Karpas-422 (cell line): ENCODE measurements at regions not wholly inside any gene's neighbourhood (a gene's known extent, or its start where the extent isn't known, plus 50 kb on each side); places are given as distances from the start of the nearest gene placed in this dataset.
"Not testable (repeated sequence)": the region's sequence is repeated elsewhere in the genome, so short reads cannot be mapped to it uniquely, and the experiment has no call there.

Experiments
- DNase-seq: peaks from one replicate; pipeline ENCODE4 v3.0.0-alpha.2; 2015
- H2AFZ ChIP-seq: fragments of 200-600 bp; sonication (generic); 2 replicates; pipeline ENCODE4 v1.6.1; 2014; ENCODE audit warnings: antibody characterized with exemption, low read length, mixed read lengths
- H3K27ac ChIP-seq: fragments of 200-600 bp; sonication (generic); 2 replicates; pipeline ENCODE4 v1.5.1; 2014; ENCODE audit warnings: mild to moderate bottlenecking, low read length, moderate library complexity
- H3K27me3 ChIP-seq: fragments of 200-600 bp; sonication (generic); 2 replicates; pipeline ENCODE4 v1.6.1; 2014; ENCODE audit warnings: low read length, mixed read lengths
- H3K36me3 ChIP-seq: fragments of 200-600 bp; sonication (generic); 2 replicates; pipeline ENCODE4 v1.6.1; 2014; ENCODE audit warnings: low read length, mixed read lengths; ENCODE audit not compliant: insufficient read depth
- H3K4me1 ChIP-seq: fragments of 200-600 bp; sonication (generic); 2 replicates; pipeline ENCODE4 v1.6.1; 2014; ENCODE audit warnings: mild to moderate bottlenecking, low read length, mixed read lengths
- H3K4me2 ChIP-seq: fragments of 200-600 bp; sonication (generic); 2 replicates; pipeline ENCODE4 v1.6.1; 2014; ENCODE audit warnings: low read length, low read depth, mild to moderate bottlenecking; ENCODE audit not compliant: poor library complexity, severe bottlenecking
- H3K4me3 ChIP-seq: fragments of 200-600 bp; sonication (generic); 2 replicates; pipeline ENCODE4 v1.5.1; 2014; ENCODE audit warnings: mild to moderate bottlenecking, antibody characterized with exemption, low read length, mixed read lengths
- H3K79me2 ChIP-seq: fragments of 200-600 bp; sonication (generic); 2 replicates; pipeline ENCODE4 v1.6.1; 2014; ENCODE audit warnings: mild to moderate bottlenecking, low read length, mixed read lengths
- H3K9ac ChIP-seq: fragments of 200-600 bp; sonication (generic); 2 replicates; pipeline ENCODE4 v1.6.0; 2014; ENCODE audit warnings: low read length
- H3K9me2 ChIP-seq: fragments of 200-600 bp; sonication (generic), shearing (Covaris generic); replicated peaks from 2 replicates; pipeline ENCODE4 v1.6.0; 2014; ENCODE audit warnings: mild to moderate bottlenecking, low read length, moderate library complexity; ENCODE audit not compliant: insufficient read depth
- H3K9me3 ChIP-seq: fragments of 300-700, 200-600 bp; sonication (generic); 2 replicates; pipeline ENCODE4 v1.6.1; 2014; ENCODE audit warnings: low read length, mixed read lengths
- H4K20me1 ChIP-seq: fragments of 200-600 bp; sonication (generic); 2 replicates; pipeline ENCODE4 v1.6.1; 2014; ENCODE audit warnings: mild to moderate bottlenecking, antibody characterized with exemption, low read length, low read depth; ENCODE audit not compliant: insufficient read depth

DNA sequence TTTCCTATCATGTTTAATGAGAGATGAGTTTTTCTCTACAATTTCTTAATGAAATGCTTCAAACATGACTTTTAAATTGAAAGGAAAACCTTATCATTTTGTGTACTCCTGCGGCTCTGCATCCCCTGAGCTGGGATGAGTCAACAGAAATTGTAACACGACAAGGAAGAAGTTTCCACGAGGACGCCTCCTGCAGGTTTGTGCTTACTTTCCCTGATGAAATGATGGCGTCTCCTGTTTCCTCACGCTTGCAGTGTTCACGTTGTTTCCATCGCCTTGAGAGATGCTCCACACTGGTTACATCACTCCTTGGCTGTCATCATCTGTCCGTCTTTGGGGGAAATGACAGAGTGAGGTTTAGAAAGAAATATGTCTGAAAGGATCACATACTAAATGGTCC, 233.7 kb upstream of the ZFP64 start:
- Histone ChIP-seq H3K9me3 (peaks cover 10% of the 10 kb centered on the region; the same call in 1 of the 2 replicates), H3K9ac (no peak overlapping the region), H3K4me2 (no peak overlapping the region), H3K79me2 (no peaks in the 10 kb centered on the region), H4K20me1 (no peaks in the 10 kb centered on the region), H3K36me3 (no peaks in the 10 kb centered on the region), H3K4me1 (no peaks in the 10 kb centered on the region), H3K4me3 (no peak overlapping the region), H2AFZ (no peak overlapping the region), H3K9me2 (no peaks in the 10 kb centered on the region), H3K27ac (no peak overlapping the region), H3K27me3 (no peaks in the 10 kb centered on the region)
- DNase-seq, result no peak

DNA sequence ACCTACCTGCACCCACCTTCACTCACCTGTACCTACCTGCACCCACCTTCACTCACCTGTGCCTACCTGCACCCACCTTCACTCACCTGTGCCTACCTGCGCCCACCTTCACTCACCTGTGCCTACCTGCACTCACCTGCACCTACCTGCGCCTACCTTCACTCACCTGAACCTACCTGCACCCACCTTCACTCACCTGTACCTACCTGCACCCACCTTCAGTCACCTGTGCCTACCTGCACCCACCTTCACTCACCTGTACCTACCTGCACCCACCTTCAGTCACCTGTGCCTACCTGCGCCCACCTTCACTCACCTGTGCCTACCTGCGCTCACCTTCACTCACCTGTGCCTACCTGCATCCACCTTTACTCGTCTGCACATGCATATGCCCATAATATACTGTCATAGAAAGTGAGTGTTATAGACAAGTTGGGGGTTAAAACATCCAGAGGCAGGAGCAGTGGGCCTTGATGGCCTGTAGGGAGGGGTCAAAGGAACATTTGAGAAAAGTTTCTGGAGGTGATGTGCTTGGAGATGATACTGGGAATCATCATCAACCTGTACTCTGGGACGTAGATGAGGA, 232.9 kb upstream of the ZFP64 start:
- H2AFZ ChIP-seq, H3K4me3 ChIP-seq, H3K4me2 ChIP-seq, H3K9ac ChIP-seq, H3K36me3 ChIP-seq, DNase-seq, H3K27me3 ChIP-seq, H3K79me2 ChIP-seq, H3K27ac ChIP-seq, H3K9me3 ChIP-seq, H4K20me1 ChIP-seq, H3K4me1 ChIP-seq, H3K9me2 ChIP-seq: not testable (repeated sequence)

DNA sequence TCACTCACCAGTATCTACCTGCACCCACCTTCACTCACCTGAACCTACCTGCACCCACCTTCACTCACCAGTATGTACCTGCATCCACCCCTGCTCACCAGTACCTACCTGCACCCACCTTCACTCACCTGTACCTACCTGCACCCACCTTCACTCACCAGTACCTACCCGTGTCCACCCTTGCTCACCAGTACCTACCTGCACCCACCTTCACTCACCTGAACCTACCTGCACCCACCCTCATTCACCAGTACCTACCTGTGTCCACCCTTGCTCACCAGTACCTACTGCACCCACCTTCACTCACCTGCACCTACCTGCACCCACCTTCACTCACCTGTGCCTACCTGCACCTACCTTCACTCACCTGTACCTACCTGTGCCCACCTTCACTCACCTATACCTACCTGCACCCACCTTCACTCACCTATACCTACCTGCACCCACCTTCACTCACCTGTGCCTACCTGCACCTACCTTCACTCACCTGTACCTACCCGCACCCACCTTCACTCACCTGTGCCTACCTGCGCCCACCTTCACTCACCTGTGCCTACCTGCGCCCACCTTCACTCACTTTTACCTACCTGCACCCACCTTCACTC, 232.1 kb upstream of the ZFP64 start:
- not testable (repeated sequence) for H3K27me3 ChIP-seq, H4K20me1 ChIP-seq, DNase-seq, H3K9me3 ChIP-seq, H3K4me1 ChIP-seq, H3K79me2 ChIP-seq, H3K9ac ChIP-seq, H3K27ac ChIP-seq, H3K36me3 ChIP-seq, H3K4me2 ChIP-seq, H2AFZ ChIP-seq, H3K9me2 ChIP-seq, H3K4me3 ChIP-seq

DNA sequence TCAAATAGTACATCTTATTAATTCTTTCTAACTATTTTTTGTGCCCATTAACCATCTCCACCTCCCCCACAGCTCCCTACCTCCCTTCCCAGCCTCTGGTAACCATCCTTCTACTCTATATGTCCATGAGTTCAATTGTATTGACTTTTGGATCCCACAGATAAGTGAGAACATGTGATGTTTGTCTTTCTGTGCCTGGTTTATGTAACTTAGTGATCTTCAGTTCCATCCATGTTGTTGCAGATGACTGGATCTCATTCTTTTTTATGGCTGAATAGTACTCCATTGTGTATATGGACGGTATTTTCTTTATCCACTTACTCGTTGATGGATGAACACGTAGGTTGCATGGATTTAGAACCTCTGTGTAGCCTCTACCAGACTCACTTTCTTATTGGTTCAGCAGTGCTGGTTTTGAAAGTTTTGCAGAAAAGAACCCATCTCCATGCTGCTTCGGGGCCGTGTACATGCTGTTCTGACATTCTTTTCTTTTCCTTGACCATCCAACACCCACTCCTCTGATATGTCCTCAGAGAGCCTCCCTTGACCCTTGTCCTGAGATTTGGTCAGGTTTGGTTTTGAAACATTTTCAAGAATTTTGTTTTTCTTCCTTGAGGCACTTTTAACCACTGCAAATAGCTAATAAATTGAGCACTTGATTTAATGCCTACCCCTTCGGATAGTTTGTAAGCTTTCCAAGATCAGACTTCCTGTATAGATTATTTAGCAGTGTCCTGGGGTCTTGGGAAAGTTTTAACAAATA, 231.2 kb upstream of the ZFP64 start:
- no peak for DNase-seq
- Histone ChIP-seq H3K4me3 (no peak overlapping the region), H3K4me2 (no peak overlapping the region), H2AFZ (no peak overlapping the region), H4K20me1 (no peaks in the 10 kb centered on the region), H3K27ac (no peak overlapping the region), H3K36me3 (no peaks in the 10 kb centered on the region), H3K4me1 (no peaks in the 10 kb centered on the region), H3K27me3 (no peaks in the 10 kb centered on the region), H3K9me2 (no peaks in the 10 kb centered on the region), H3K79me2 (no peaks in the 10 kb centered on the region), H3K9me3 (peaks cover 7% of the 10 kb centered on the region; the same call in 1 of the 2 replicates), H3K9ac (no peak overlapping the region)

DNA sequence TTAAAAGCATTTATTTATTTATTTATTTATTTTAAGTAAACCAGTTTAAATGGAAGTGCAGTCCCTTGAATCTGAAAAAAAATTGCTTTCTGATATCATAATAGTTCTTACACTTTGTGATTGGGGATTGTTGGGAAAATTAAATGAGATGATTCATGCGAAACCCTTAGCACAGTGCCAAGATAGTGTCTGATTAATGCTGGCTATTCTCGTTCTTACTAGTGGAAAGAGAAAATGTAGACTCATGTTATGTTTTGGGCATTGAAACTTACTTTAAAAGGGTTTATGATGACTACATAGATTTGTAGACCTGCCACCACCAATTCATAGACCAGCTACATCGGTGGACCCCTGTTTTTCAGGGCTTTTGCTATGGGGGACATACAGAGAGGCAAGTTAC, 229.2 kb upstream of the ZFP64 start:
- Histone ChIP-seq H3K4me2 (no peak overlapping the region), H3K9me2 (no peaks in the 10 kb centered on the region), H3K9me3 (peaks cover 7% of the 10 kb centered on the region; the same call in 1 of the 2 replicates), H2AFZ (no peak overlapping the region), H3K27me3 (no peaks in the 10 kb centered on the region), H4K20me1 (no peaks in the 10 kb centered on the region), H3K4me3 (no peak overlapping the region), H3K27ac (no peak overlapping the region), H3K36me3 (no peaks in the 10 kb centered on the region), H3K4me1 (no peaks in the 10 kb centered on the region), H3K79me2 (no peaks in the 10 kb centered on the region), H3K9ac (no peak overlapping the region)
- DNase-seq, result no peak

DNA sequence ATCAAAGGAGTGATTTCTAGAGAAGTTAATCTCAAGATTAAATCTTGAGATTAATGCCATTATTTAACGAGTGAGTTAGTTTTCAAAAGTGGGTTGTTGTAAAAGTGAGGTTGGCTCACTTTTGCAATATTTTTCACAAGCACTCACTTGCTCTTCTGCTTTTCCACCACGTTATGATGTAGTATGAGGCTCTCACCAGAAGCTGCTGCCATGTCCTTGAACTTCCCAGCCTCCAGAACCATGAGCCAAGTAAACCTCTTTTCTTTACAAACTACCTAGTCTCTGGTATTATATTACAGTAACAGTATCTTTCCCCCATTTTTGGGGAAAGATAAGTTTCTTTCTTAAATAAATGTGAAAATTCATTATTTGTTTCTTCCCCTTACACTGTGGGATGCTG, 227.6 kb upstream of the ZFP64 start:
- no peak overlapping the region for H3K4me2 ChIP-seq
- H3K9ac ChIP-seq, result no peak overlapping the region
- DNase-seq, result no peak
- H3K4me3 ChIP-seq, result no peak overlapping the region
- no peaks in the 10 kb centered on the region for H3K79me2 ChIP-seq
- no peaks in the 10 kb centered on the region for H3K9me2 ChIP-seq
- no peaks in the 10 kb centered on the region for H4K20me1 ChIP-seq
- H3K27ac ChIP-seq, result no peak overlapping the region
- H3K9me3 ChIP-seq, result peaks cover 7% of the 10 kb centered on the region; the same call in 1 of the 2 replicates
- H3K4me1 ChIP-seq, result no peaks in the 10 kb centered on the region
- H3K36me3 ChIP-seq, result no peaks in the 10 kb centered on the region
- H2AFZ ChIP-seq, result no peak overlapping the region
- no peaks in the 10 kb centered on the region for H3K27me3 ChIP-seq

DNA sequence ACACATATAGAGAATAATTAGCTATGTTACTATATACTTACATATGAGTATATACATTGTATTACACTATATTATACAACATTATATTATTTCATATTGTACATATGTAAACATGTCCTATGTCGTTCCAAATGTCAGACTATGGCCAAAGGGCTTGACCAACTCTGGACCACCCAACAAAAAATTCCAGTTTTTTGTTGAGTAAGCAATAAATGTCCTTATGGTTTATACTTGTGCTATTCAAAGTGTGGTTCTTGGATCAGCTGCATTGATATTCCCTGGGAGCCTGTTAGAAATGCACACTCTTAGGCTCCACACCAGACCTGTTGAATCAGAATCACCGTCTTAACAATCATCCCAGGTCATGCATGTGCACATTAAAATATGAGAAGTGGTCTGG, 225.4 kb upstream of the ZFP64 start:
- Histone ChIP-seq H3K79me2 (no peaks in the 10 kb centered on the region), H3K9me3 (no peaks in the 10 kb centered on the region; the same call in 1 of the 2 replicates), H3K27me3 (no peaks in the 10 kb centered on the region), H3K4me3 (no peak overlapping the region), H3K36me3 (no peaks in the 10 kb centered on the region), H3K9me2 (no peaks in the 10 kb centered on the region), H3K4me1 (no peaks in the 10 kb centered on the region), H4K20me1 (no peaks in the 10 kb centered on the region), H3K27ac (no peak overlapping the region), H3K4me2 (no peak overlapping the region), H3K9ac (no peak overlapping the region), H2AFZ (no peak overlapping the region)
- DNase-seq, result no peak

DNA sequence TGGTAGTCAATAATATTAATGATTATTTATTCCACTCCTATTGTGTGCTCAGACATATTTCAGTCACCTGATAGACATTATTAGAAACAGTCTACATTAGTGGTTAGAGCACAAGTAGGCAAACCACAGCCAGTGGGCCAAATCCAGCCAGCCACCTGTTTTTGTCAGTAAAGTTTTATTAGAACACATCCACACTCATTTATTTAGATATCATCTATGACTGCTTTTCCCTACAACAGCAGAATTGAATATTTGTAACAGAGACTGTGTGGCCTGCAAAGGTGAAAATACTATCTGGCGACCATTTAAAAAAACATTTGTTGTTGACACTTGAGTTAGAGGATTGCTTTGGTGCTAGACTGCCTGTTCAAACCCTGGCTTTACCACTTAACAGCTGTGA, 220.0 kb upstream of the ZFP64 start:
- H3K9ac ChIP-seq, result no peak overlapping the region
- H3K36me3 ChIP-seq, result no peaks in the 10 kb centered on the region
- no peaks in the 10 kb centered on the region for H3K9me2 ChIP-seq
- H3K27me3 ChIP-seq, result no peaks in the 10 kb centered on the region
- no peak overlapping the region for H3K4me2 ChIP-seq
- no peak for DNase-seq
- H3K27ac ChIP-seq, result no peak overlapping the region
- H2AFZ ChIP-seq, result no peak overlapping the region
- no peaks in the 10 kb centered on the region for H3K9me3 ChIP-seq
- H3K4me3 ChIP-seq, result no peak overlapping the region
- no peaks in the 10 kb centered on the region for H4K20me1 ChIP-seq
- H3K79me2 ChIP-seq, result no peaks in the 10 kb centered on the region
- no peaks in the 10 kb centered on the region for H3K4me1 ChIP-seq
